Body of pancreas (tissue), 4 donors: ENCODE measurements at regions not wholly inside any gene's neighbourhood (a gene's known extent, or its start where the extent isn't known, plus 50 kb on each side); places are given as distances from the start of the nearest gene placed in this dataset.

Source experiments
- POLR2A ChIP-seq, 3 donors: fragments of 450-650 bp; IDR thresholded peaks; one replicate each; pipeline ENCODE4 v1.6.1; 2016; ENCODE audit warnings: antibody characterized with exemption in 3 of 3, mild to moderate bottlenecking in 2 of 3
- TF ChIP-seq, protein P1 (sequence below), 7 experiments: fragments of 450-650 bp in 4 of 7; fragments of 200-600 bp in 3 of 7; sonication (generic) in 3 of 7; IDR thresholded peaks; one replicate each; pipeline ENCODE4 v1.5.1; 2016 to 2019; ENCODE audit warnings: antibody characterized with exemption in 7 of 7

DNA sequence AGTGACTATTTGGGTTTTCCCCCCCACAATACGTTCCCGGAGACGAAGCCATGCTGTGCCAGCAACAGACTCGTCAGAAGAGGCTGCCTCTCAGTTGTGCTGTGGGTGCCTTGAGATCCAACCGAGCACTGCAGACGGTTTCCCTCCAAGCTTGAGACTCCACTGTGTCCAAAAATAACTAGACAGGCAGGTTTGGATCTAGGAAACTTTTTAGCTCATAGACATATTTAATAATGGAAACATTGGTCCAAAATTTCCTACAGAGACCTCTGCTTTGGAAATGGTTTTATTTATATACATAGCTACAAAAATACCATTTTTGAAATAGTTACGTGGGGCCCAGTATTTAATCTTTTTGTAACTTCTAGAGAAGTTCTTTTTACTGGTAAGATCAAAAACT lies 63.1 kb upstream of the SPATS2L start:
- TF ChIP-seq, protein P1, sequence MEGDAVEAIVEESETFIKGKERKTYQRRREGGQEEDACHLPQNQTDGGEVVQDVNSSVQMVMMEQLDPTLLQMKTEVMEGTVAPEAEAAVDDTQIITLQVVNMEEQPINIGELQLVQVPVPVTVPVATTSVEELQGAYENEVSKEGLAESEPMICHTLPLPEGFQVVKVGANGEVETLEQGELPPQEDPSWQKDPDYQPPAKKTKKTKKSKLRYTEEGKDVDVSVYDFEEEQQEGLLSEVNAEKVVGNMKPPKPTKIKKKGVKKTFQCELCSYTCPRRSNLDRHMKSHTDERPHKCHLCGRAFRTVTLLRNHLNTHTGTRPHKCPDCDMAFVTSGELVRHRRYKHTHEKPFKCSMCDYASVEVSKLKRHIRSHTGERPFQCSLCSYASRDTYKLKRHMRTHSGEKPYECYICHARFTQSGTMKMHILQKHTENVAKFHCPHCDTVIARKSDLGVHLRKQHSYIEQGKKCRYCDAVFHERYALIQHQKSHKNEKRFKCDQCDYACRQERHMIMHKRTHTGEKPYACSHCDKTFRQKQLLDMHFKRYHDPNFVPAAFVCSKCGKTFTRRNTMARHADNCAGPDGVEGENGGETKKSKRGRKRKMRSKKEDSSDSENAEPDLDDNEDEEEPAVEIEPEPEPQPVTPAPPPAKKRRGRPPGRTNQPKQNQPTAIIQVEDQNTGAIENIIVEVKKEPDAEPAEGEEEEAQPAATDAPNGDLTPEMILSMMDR (IDR thresholded peaks at IDR 0.05): no peak
- no peak for TF ChIP-seq POLR2A (IDR thresholded peaks at IDR 0.05)
